OCI-LY7 (cell line): ENCODE measurements at regions not wholly inside any gene's neighbourhood (a gene's known extent, or its start where the extent isn't known, plus 50 kb on each side); places are given as distances from the start of the nearest gene placed in this dataset.

Experiments used
- CTCF ChIP-seq: fragments of 200-600 bp; sonication (generic); conservative IDR thresholded peaks from 2 replicates; pipeline ENCODE4 v1.5.1; 2014; ENCODE audit warnings: mild to moderate bottlenecking, antibody characterized with exemption, low read length, moderate library complexity, mixed read lengths
- EZH2phosphoT487 ChIP-seq: fragments of 200-600 bp; sonication (generic); IDR thresholded peaks from 2 replicates; pipeline ENCODE4 v1.6.1; 2018; ENCODE audit warnings: low read depth, borderline replicate concordance, mild to moderate bottlenecking, mixed run types, antibody characterized with exemption, low read length, moderate library complexity, mixed read lengths

- TF ChIP-seq CTCF (no peak), EZH2phosphoT487 (no peak)
Observed at GRCh38 chr4:11487139-11487538, 58.4 kb upstream of the HS3ST1 start.
